ENCODE measurements at regions not wholly inside any gene's neighbourhood (a gene's known extent, or its start where the extent isn't known, plus 50 kb on each side); places are given as distances from the start of the nearest gene placed in this dataset.
"Not testable (repeated sequence)": the region's sequence is repeated elsewhere in the genome, so short reads cannot be mapped to it uniquely, and the experiment has no call there.

DNA sequence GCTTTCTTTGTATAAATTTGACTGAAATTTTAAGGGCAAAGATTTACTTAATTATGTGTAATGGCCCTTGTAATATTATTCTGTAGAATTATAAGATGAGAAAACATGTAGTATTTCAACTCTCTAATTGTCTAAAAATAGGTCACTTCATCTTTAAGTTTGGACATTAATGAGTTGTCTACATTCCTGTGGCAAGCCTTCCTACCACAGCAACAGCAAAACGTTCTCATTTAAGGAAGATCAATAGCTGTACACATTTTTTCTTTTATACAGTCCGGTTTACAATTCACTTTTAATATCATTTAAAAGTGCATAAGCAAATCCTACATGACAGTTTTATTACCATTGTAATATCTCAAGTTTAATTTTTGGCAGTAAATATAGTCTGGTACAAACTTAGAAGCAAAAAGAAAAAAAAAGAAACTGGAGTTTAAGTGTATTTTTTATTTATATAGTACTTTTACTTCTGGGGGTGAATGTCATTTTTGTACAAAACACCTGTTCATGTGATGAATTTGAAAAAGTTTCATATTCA lies 501.8 kb downstream of the ZPLD1 start:
- Histone ChIP-seq H3K9me3 (ENCODE audit: control insufficient read depth, low read depth, low read length) (no peaks in the 10 kb centered on the region), H3K36me3 (ENCODE audit: control insufficient read depth in 2 of 2, extremely low read depth in 1 of 2, insufficient read depth in 2 of 2, low read length in 2 of 2) (no peaks in the 10 kb centered on the region), H4K20me1 (ENCODE audit: control insufficient read depth, extremely low read depth, insufficient read depth, low read length) (no peaks in the 10 kb centered on the region), H3K27ac (ENCODE audit: control insufficient read depth, insufficient read depth, low read length) (no peak overlapping the region), H2AFZ (ENCODE audit: control insufficient read depth, low read length) (no peak overlapping the region), H3K4me1 (ENCODE audit: control insufficient read depth, extremely low read depth, insufficient read depth, low read length) (no peaks in the 10 kb centered on the region), H3K79me2 (ENCODE audit: control insufficient read depth, insufficient read depth, low read length) (no peaks in the 10 kb centered on the region), H3K4me3 (ENCODE audit: control insufficient read depth in 2 of 3, extremely low read depth in 1 of 3, insufficient read depth in 2 of 3, low read depth in 1 of 3, low read length in 3 of 3) (no peak overlapping the region), H3K27me3 (ENCODE audit: control insufficient read depth, extremely low read depth, insufficient read depth, low read length) (no peaks in the 10 kb centered on the region), H3K9me1 (ENCODE audit: control insufficient read depth, extremely low read depth, insufficient read depth, low read length) (no peaks in the 10 kb centered on the region), H3K9ac (ENCODE audit: control insufficient read depth, extremely low read depth, insufficient read depth, low read length) (no peak overlapping the region), H3K4me2 (ENCODE audit: control insufficient read depth, extremely low read depth, insufficient read depth, low read depth, low read length) (no peak overlapping the region)
- FAIRE-seq (no peak), DNase-seq (ENCODE audit: low read depth, low spot score) (no peak)
- TF ChIP-seq EZH2 (IDR thresholded peaks at IDR 0.05; ENCODE audit: low read length): no peak
- dilution Hi-C loops (cut with MboI; ENCODE audit: extremely low pct_ligation_motif_present, low sequenced_read_pairs): no loop called here

DNA sequence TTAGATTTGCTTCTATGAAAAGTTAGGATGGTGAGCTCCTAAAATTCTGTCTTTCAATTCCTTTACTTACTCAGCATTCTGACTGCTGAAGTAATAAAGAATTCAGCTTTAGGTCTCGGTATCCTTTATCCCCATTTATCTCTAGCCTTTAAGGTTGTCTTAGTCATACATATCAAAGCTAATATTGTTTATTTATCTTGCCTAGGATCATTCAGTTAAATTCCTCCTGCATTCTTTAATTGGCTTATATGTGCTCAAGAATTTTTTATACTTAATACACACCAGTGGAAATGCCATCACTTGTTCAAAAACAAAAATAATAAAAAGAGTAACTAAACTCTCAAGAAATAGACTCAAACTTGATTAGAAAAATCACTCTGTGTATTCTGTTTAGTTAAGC lies 507.0 kb downstream of the ZPLD1 start:
- Histone ChIP-seq H4K20me1 (ENCODE audit: control insufficient read depth, extremely low read depth, insufficient read depth, low read length) (no peaks in the 10 kb centered on the region), H3K27ac (ENCODE audit: control insufficient read depth, insufficient read depth, low read length) (no peak overlapping the region), H3K9me1 (ENCODE audit: control insufficient read depth, extremely low read depth, insufficient read depth, low read length) (no peaks in the 10 kb centered on the region), H3K4me3 (ENCODE audit: control insufficient read depth in 2 of 3, extremely low read depth in 1 of 3, insufficient read depth in 2 of 3, low read depth in 1 of 3, low read length in 3 of 3) (no peak overlapping the region), H3K9ac (ENCODE audit: control insufficient read depth, extremely low read depth, insufficient read depth, low read length) (no peak overlapping the region), H2AFZ (ENCODE audit: control insufficient read depth, low read length) (no peak overlapping the region), H3K79me2 (ENCODE audit: control insufficient read depth, insufficient read depth, low read length) (no peaks in the 10 kb centered on the region), H3K4me2 (ENCODE audit: control insufficient read depth, extremely low read depth, insufficient read depth, low read depth, low read length) (no peak overlapping the region), H3K4me1 (ENCODE audit: control insufficient read depth, extremely low read depth, insufficient read depth, low read length) (no peaks in the 10 kb centered on the region), H3K36me3 (ENCODE audit: control insufficient read depth in 2 of 2, extremely low read depth in 1 of 2, insufficient read depth in 2 of 2, low read length in 2 of 2) (no peaks in the 10 kb centered on the region), H3K27me3 (ENCODE audit: control insufficient read depth, extremely low read depth, insufficient read depth, low read length) (no peaks in the 10 kb centered on the region), H3K9me3 (ENCODE audit: control insufficient read depth, low read depth, low read length) (no peaks in the 10 kb centered on the region)
- FAIRE-seq: no peak
- TF ChIP-seq, protein P1, sequence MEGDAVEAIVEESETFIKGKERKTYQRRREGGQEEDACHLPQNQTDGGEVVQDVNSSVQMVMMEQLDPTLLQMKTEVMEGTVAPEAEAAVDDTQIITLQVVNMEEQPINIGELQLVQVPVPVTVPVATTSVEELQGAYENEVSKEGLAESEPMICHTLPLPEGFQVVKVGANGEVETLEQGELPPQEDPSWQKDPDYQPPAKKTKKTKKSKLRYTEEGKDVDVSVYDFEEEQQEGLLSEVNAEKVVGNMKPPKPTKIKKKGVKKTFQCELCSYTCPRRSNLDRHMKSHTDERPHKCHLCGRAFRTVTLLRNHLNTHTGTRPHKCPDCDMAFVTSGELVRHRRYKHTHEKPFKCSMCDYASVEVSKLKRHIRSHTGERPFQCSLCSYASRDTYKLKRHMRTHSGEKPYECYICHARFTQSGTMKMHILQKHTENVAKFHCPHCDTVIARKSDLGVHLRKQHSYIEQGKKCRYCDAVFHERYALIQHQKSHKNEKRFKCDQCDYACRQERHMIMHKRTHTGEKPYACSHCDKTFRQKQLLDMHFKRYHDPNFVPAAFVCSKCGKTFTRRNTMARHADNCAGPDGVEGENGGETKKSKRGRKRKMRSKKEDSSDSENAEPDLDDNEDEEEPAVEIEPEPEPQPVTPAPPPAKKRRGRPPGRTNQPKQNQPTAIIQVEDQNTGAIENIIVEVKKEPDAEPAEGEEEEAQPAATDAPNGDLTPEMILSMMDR (optimal IDR thresholded peaks at IDR 0.05 in 1 of 3, IDR thresholded peaks at IDR 0.05 in 1 of 3, conservative IDR thresholded peaks at IDR 0.05 in 1 of 3; ENCODE audit: extremely low read depth in 1 of 3, insufficient read depth in 2 of 3, low read length in 3 of 3): no peak
- no peak for TF ChIP-seq EZH2 (IDR thresholded peaks at IDR 0.05; ENCODE audit: low read length)
- no peak for DNase-seq (ENCODE audit: low read depth, low spot score)
- dilution Hi-C loops (cut with MboI; ENCODE audit: extremely low pct_ligation_motif_present, low sequenced_read_pairs): no loop called here

DNA sequence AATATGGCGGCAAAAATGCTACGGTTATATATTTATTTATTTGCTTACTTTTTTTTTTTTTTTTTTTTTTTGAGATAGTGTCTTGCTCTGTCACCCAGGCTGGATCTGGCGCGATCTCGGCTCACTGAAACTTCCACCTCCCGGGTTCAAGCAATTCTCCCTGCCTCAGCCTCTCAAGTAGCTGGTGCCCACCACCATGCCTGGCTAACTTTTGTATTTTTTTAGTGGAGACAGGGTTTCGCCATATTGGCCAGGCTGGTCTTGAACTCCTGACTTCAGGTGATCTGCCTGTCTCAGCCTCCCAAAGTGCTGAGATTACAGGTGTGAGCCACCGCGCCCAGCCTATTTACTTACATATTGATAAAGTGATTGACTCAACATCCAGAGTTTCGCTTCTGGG lies 511.6 kb downstream of the ZPLD1 start:
- DNase-seq (ENCODE audit: low read depth, low spot score); dilution Hi-C loops (cut with MboI; ENCODE audit: extremely low pct_ligation_motif_present, low sequenced_read_pairs); FAIRE-seq; H3K9ac ChIP-seq (ENCODE audit: control insufficient read depth, extremely low read depth, insufficient read depth, low read length); H3K36me3 ChIP-seq (ENCODE audit: control insufficient read depth in 2 of 2, extremely low read depth in 1 of 2, insufficient read depth in 2 of 2, low read length in 2 of 2); H3K27me3 ChIP-seq (ENCODE audit: control insufficient read depth, extremely low read depth, insufficient read depth, low read length); H3K4me1 ChIP-seq (ENCODE audit: control insufficient read depth, extremely low read depth, insufficient read depth, low read length); H3K4me2 ChIP-seq (ENCODE audit: control insufficient read depth, extremely low read depth, insufficient read depth, low read depth, low read length); H2AFZ ChIP-seq (ENCODE audit: control insufficient read depth, low read length); H3K9me3 ChIP-seq (ENCODE audit: control insufficient read depth, low read depth, low read length); H3K27ac ChIP-seq (ENCODE audit: control insufficient read depth, insufficient read depth, low read length); H3K79me2 ChIP-seq (ENCODE audit: control insufficient read depth, insufficient read depth, low read length); H4K20me1 ChIP-seq (ENCODE audit: control insufficient read depth, extremely low read depth, insufficient read depth, low read length); H3K9me1 ChIP-seq (ENCODE audit: control insufficient read depth, extremely low read depth, insufficient read depth, low read length); H3K4me3 ChIP-seq (ENCODE audit: control insufficient read depth in 2 of 3, extremely low read depth in 1 of 3, insufficient read depth in 2 of 3, low read depth in 1 of 3, low read length in 3 of 3): not testable (repeated sequence)
